ENCODE measurements at regions not wholly inside any gene's neighbourhood (a gene's known extent, or its start where the extent isn't known, plus 50 kb on each side); places are given as distances from the start of the nearest gene placed in this dataset.

- no peaks in the 10 kb centered on the region for H3K27me3 ChIP-seq (ENCODE audit: control insufficient read depth, insufficient read depth, low read length)
- H3K36me3 ChIP-seq (ENCODE audit: control insufficient read depth, insufficient read depth, low read length), result no peaks in the 10 kb centered on the region
- H3K4me3 ChIP-seq (ENCODE audit: low read depth, low read length), result no peak overlapping the region
- DNase-seq (ENCODE audit: low read depth), result no peak
- POLR2A ChIA-PET, result no interaction called here
- TF ChIP-seq, protein P1, sequence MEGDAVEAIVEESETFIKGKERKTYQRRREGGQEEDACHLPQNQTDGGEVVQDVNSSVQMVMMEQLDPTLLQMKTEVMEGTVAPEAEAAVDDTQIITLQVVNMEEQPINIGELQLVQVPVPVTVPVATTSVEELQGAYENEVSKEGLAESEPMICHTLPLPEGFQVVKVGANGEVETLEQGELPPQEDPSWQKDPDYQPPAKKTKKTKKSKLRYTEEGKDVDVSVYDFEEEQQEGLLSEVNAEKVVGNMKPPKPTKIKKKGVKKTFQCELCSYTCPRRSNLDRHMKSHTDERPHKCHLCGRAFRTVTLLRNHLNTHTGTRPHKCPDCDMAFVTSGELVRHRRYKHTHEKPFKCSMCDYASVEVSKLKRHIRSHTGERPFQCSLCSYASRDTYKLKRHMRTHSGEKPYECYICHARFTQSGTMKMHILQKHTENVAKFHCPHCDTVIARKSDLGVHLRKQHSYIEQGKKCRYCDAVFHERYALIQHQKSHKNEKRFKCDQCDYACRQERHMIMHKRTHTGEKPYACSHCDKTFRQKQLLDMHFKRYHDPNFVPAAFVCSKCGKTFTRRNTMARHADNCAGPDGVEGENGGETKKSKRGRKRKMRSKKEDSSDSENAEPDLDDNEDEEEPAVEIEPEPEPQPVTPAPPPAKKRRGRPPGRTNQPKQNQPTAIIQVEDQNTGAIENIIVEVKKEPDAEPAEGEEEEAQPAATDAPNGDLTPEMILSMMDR (IDR thresholded peaks at IDR 0.05; ENCODE audit: insufficient read depth, low read depth, low read length), result no peak
- CTCF ChIA-PET, result no interaction called here
Observed at GRCh38 chr6:98640366-98640765, 194.0 kb upstream of the POU3F2 start.

DNA sequence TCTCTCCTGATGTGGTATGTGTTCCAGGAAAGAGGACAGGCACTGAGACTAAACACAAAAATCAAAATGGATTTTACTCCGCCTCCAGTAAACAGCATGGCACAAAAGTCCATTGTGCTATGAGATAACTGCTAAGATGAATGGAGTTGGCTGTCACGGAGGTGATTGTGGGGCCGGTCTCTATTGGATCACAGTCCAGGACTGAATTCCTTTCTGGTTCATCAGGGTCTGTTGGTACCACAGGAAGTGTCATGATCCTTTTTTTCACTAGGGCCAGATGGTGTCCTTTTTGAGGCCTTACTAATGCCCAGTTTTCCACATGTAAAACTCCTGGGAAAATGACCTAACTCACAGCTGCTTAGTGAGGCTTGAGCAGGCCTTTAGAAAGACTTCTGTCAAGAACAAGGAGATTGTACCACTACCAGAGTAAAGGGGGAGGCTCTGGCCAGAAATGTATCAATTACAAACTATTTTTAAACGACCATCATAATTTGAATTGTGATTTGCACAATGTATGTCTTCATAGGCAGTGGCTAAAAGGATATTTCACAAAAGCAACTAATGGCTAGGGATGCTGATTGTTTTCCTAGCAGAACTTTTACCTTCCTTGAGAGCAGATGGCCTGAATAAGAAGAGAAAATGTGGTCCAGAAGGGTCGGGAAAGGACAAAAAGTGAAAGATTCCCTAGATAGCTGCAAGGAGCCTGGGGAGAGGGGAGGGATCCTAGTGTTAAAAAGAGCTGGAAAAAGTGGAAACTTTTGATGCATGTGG, 192.2 kb upstream of the POU3F2 start:
- no peaks in the 10 kb centered on the region for H3K36me3 ChIP-seq (ENCODE audit: control insufficient read depth, insufficient read depth, low read length)
- POLR2A ChIA-PET, result interaction anchor here (0.5 kb wide), 1 partner anchor 445 kb away, joined by 3 read pairs; no protein-coding TSS in a partner anchor
- CTCF ChIA-PET, result no interaction called here
- TF ChIP-seq, protein P1 (IDR thresholded peaks at IDR 0.05; ENCODE audit: insufficient read depth, low read depth, low read length), result no peak
- no peaks in the 10 kb centered on the region for H3K27me3 ChIP-seq (ENCODE audit: control insufficient read depth, insufficient read depth, low read length)
- no peak overlapping the region for H3K4me3 ChIP-seq (ENCODE audit: low read depth, low read length)
- no peak for DNase-seq (ENCODE audit: low read depth)

DNA sequence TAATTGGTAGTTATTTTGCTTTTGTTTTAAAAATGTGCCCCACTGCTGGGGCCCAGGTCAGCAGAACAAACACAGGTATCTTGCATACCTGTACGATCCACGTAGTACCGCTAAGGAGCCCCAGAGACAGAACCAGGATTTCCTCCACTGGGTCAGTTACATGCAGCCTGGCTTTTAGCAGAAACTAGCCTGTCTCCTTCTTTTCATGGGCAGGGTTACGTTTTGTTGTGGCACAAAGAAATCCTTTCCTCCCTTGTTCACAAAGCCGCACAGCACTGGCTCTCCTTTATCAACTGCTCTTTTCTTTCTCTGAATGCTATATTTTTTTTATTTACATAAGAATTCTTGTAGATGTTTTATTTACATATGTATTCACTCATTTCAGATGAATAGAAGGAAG, 190.3 kb upstream of the POU3F2 start:
- H3K4me3 ChIP-seq (ENCODE audit: low read depth, low read length), result no peak overlapping the region
- CTCF ChIA-PET, result no interaction called here
- TF ChIP-seq, protein P1 (IDR thresholded peaks at IDR 0.05; ENCODE audit: insufficient read depth, low read depth, low read length), result no peak
- DNase-seq (ENCODE audit: low read depth), result no peak
- H3K27me3 ChIP-seq (ENCODE audit: control insufficient read depth, insufficient read depth, low read length), result no peaks in the 10 kb centered on the region
- POLR2A ChIA-PET, result no interaction called here
- H3K36me3 ChIP-seq (ENCODE audit: control insufficient read depth, insufficient read depth, low read length), result no peaks in the 10 kb centered on the region

DNA sequence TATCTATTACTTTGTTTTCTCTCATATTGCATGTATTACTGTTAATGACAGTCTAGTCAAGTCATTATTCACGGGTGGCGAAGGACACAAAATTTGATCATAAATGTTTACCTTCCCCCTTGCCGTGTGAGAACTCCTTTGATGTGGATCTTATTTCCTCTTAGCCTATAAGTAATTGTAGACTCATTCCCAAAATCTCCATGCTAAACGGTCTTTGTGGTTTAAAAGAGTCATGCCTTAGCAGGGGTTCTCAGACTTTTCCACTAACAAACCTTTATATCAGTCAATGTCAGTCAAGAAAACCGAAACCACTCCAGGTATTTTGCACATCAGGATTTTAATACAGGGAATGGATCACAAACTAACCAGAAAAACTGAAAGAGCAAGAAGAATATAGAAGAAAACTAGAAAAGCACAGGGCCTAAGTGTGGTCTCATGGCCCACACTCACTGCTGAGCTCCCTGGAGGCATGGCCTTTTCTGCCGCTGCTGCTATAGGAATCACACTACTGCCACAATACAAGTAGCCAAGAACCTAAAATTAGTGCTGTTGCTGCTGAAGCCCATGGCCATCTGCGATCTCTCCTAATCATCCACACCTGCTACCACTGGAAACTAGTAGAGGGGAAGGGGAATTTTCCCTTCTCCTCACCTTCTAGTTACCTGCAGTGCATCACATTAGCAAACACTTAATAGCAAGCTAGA, 186.0 kb upstream of the POU3F2 start:
- ChIA-PET CTCF (no interaction called here), POLR2A (no interaction called here)
- H3K27me3 ChIP-seq (ENCODE audit: control insufficient read depth, insufficient read depth, low read length), result no peaks in the 10 kb centered on the region
- no peaks in the 10 kb centered on the region for H3K36me3 ChIP-seq (ENCODE audit: control insufficient read depth, insufficient read depth, low read length)
- TF ChIP-seq, protein P1 (IDR thresholded peaks at IDR 0.05; ENCODE audit: insufficient read depth, low read depth, low read length), result no peak
- no peak for DNase-seq (ENCODE audit: low read depth)
- no peak overlapping the region for H3K4me3 ChIP-seq (ENCODE audit: low read depth, low read length)

DNA sequence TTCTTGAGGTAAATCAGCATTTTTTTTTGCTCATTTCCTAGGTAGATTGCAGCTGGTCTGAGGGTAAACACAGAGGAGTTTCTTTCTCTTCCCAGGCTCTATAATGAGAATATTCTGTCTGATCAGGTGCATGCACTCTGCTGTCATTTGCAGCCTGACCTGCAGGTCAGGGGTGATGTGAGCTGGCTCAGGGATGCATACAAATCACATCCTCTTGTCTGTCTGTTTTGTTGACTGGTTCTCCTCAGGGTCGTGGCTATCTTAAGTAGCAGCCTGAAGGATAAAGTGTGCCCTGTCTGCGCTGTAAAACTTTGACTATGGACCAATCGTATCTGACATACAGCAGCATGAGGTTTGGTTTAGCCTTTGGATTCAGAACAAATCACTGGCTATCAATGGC, 183.4 kb upstream of the POU3F2 start:
- CTCF ChIA-PET, result no interaction called here
- TF ChIP-seq, protein P1 (IDR thresholded peaks at IDR 0.05; ENCODE audit: insufficient read depth, low read depth, low read length), result no peak
- DNase-seq (ENCODE audit: low read depth), result no peak

More for the DNA sequence above, 183.4 kb upstream of the POU3F2 start:
- Histone ChIP-seq H3K36me3 (ENCODE audit: control insufficient read depth, insufficient read depth, low read length) (no peaks in the 10 kb centered on the region), H3K27me3 (ENCODE audit: control insufficient read depth, insufficient read depth, low read length) (no peaks in the 10 kb centered on the region), H3K4me3 (ENCODE audit: low read depth, low read length) (no peak overlapping the region)
- POLR2A ChIA-PET, result no interaction called here

Measured in BJ (cell line).